ENCODE measurements at regions not wholly inside any gene's neighbourhood (a gene's known extent, or its start where the extent isn't known, plus 50 kb on each side); places are given as distances from the start of the nearest gene placed in this dataset.

GRCh38 chrX:25503826-25504225 is 488.1 kb upstream of the ARX start:
- Histone ChIP-seq H2AFZ (ENCODE audit: control insufficient read depth, low read depth, low read length) (no peak overlapping the region), H3K9me3 (replicated peaks; ENCODE audit: control insufficient read depth, insufficient read depth, low read length) (no peaks in the 10 kb centered on the region), H3K36me3 (ENCODE audit: control insufficient read depth in 2 of 2, insufficient read depth in 2 of 2, low read length in 1 of 2) (no peaks in the 10 kb centered on the region), H3K4me2 (ENCODE audit: control insufficient read depth, insufficient read depth) (no peak overlapping the region), H3K79me2 (ENCODE audit: control insufficient read depth, insufficient read depth, low read length) (no peaks in the 10 kb centered on the region), H3K27me3 (replicated peaks in 1 of 2; ENCODE audit: control insufficient read depth in 2 of 2, insufficient read depth in 2 of 2, low read length in 1 of 2) (no peaks in the 10 kb centered on the region), H3K4me3 (no peak overlapping the region), H3K4me1 (ENCODE audit: control insufficient read depth, insufficient read depth, low read length) (no peaks in the 10 kb centered on the region), H4K20me1 (ENCODE audit: control insufficient read depth, insufficient read depth) (no peaks in the 10 kb centered on the region), H3K27ac (ENCODE audit: control insufficient read depth, insufficient read depth) (no peak overlapping the region), H3K9ac (ENCODE audit: control insufficient read depth, insufficient read depth, low read length) (no peak overlapping the region)
- no TSS peak for BruUV-seq (replicated peaks)
- FAIRE-seq = no peak
- no peak for DNase-seq (ENCODE audit: low read depth, low spot score)
- intact Hi-C loops (cut with micrococcal nuclease; ENCODE audit: unreplicated experiment) = no loop called here
- no peak for ATAC-seq
- no peak for TF ChIP-seq ZNF207 (IDR thresholded peaks at IDR 0.05; ENCODE audit: borderline replicate concordance)
- no peak for TF ChIP-seq CBX5 (IDR thresholded peaks at IDR 0.05; ENCODE audit: low read depth)
- TF ChIP-seq EGR1 (IDR thresholded peaks at IDR 0.05; ENCODE audit: borderline replicate concordance in 1 of 2, low read depth in 2 of 2, low read length in 2 of 2) = no peak
- no peak for TF ChIP-seq YBX1 (IDR thresholded peaks at IDR 0.05)
- TF ChIP-seq CHD4 (IDR thresholded peaks at IDR 0.05) = no peak
- TF ChIP-seq NBN (IDR thresholded peaks at IDR 0.05) = no peak
- TF ChIP-seq, protein P1, sequence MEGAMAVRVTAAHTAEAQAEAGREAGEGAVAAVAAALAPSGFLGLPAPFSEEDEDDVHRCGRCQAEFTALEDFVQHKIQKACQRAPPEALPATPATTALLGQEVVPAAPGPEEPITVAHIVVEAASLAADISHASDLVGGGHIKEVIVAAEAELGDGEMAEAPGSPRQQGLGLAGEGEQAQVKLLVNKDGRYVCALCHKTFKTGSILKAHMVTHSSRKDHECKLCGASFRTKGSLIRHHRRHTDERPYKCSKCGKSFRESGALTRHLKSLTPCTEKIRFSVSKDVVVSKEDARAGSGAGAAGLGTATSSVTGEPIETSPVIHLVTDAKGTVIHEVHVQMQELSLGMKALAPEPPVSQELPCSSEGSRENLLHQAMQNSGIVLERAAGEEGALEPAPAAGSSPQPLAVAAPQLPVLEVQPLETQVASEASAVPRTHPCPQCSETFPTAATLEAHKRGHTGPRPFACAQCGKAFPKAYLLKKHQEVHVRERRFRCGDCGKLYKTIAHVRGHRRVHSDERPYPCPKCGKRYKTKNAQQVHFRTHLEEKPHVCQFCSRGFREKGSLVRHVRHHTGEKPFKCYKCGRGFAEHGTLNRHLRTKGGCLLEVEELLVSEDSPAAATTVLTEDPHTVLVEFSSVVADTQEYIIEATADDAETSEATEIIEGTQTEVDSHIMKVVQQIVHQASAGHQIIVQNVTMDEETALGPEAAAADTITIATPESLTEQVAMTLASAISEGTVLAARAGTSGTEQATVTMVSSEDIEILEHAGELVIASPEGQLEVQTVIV (IDR thresholded peaks at IDR 0.05; ENCODE audit: borderline replicate concordance, partially characterized antibody) = no peak
- TF ChIP-seq SMAD5 (IDR thresholded peaks at IDR 0.05; ENCODE audit: low read depth) = no peak
- POLR2A ChIA-PET = no interaction called here
- SMC1A ChIA-PET (ENCODE audit: uncharacterized antibody, unreplicated experiment) = no interaction called here
- CTCF ChIA-PET = no interaction called here
- in situ Hi-C loops (cut with MboI) = no loop called here
- RAD21 ChIA-PET (ENCODE audit: unreplicated experiment) = no interaction called here
- 6% methylated on average over 3 of the region's 3 CpGs for WGBS (ENCODE audit: insufficient coverage, insufficient replicate concordance, low lambda C conversion rate, missing lambda C conversion rate)
